ENCODE measurements at regions not wholly inside any gene's neighbourhood (a gene's known extent, or its start where the extent isn't known, plus 50 kb on each side); places are given as distances from the start of the nearest gene placed in this dataset.

- TF ChIP-seq, protein P1, sequence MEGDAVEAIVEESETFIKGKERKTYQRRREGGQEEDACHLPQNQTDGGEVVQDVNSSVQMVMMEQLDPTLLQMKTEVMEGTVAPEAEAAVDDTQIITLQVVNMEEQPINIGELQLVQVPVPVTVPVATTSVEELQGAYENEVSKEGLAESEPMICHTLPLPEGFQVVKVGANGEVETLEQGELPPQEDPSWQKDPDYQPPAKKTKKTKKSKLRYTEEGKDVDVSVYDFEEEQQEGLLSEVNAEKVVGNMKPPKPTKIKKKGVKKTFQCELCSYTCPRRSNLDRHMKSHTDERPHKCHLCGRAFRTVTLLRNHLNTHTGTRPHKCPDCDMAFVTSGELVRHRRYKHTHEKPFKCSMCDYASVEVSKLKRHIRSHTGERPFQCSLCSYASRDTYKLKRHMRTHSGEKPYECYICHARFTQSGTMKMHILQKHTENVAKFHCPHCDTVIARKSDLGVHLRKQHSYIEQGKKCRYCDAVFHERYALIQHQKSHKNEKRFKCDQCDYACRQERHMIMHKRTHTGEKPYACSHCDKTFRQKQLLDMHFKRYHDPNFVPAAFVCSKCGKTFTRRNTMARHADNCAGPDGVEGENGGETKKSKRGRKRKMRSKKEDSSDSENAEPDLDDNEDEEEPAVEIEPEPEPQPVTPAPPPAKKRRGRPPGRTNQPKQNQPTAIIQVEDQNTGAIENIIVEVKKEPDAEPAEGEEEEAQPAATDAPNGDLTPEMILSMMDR (IDR thresholded peaks at IDR 0.05): no peak
- no peak for TF ChIP-seq POLR2A (IDR thresholded peaks at IDR 0.05)
Measured at GRCh38 chr22:49243335-49243734, 584.3 kb downstream of the BRD1 start.

All from heart left ventricle (tissue), 13 donors.